Natural killer cell (primary cell): ENCODE measurements at regions not wholly inside any gene's neighbourhood (a gene's known extent, or its start where the extent isn't known, plus 50 kb on each side); places are given as distances from the start of the nearest gene placed in this dataset.

Experiments
- ATAC-seq, 3 donors: fragments of 150-1000 bp in 2 of 3; fragments of 200-7000 bp in 1 of 3; cut with Tn5 transposase; 1 replicate in 1 of 3; 2 replicates in 2 of 3; pipeline ENCODE4 v1.10.0; 2021; ENCODE audit warnings: mild to moderate bottlenecking in 2 of 3, moderate library complexity in 2 of 3
- DNase-seq, 2 donors: peaks; one replicate each; pipeline versions ENCODE4 v3.0.0 to v3.0.0-alpha.2; 2013 to 2021; ENCODE audit warnings: mixed read lengths in 1 of 2
- H3K27ac ChIP-seq: one replicate; pipeline ENCODE4 v1.5.1; 2013; ENCODE audit warnings: mild to moderate bottlenecking, low read length
- H3K27me3 ChIP-seq: one replicate; pipeline ENCODE4 v1.6.1; 2013; ENCODE audit warnings: low read length; ENCODE audit not compliant: control insufficient read depth, insufficient read depth
- H3K36me3 ChIP-seq: one replicate; pipeline ENCODE4 v1.6.1; 2013; ENCODE audit warnings: low read length; ENCODE audit not compliant: control insufficient read depth, insufficient read depth
- H3K4me1 ChIP-seq: one replicate; pipeline ENCODE4 v1.6.1; 2013; ENCODE audit warnings: low read length; ENCODE audit not compliant: control insufficient read depth, insufficient read depth
- H3K4me3 ChIP-seq: one replicate; pipeline ENCODE4 v1.5.1; 2013; ENCODE audit warnings: low read length
- H3K9me3 ChIP-seq: one replicate; pipeline ENCODE4 v1.6.1; 2013; ENCODE audit warnings: low read length; ENCODE audit not compliant: control insufficient read depth, insufficient read depth
- H3K27ac Mint-ChIP-seq, 2 donors: one replicate each; pipeline ENCODE4 v1.8.0; 2022; ENCODE audit warnings: mild to moderate bottlenecking in 2 of 2, mixed read lengths in 2 of 2, moderate library complexity in 1 of 2
- H3K27me3 Mint-ChIP-seq, 2 donors: one replicate each; pipeline ENCODE4 v1.8.0; 2022; ENCODE audit warnings: low read depth in 2 of 2, mixed read lengths in 2 of 2
- H3K36me3 Mint-ChIP-seq: one replicate; pipeline ENCODE4 v1.8.0; 2022; ENCODE audit warnings: mixed read lengths
- H3K4me1 Mint-ChIP-seq, 2 donors: one replicate each; pipeline ENCODE4 v1.8.0; 2022; ENCODE audit warnings: mixed read lengths in 2 of 2
- H3K4me3 Mint-ChIP-seq: one replicate; pipeline ENCODE4 v1.8.0; 2022; ENCODE audit warnings: mild to moderate bottlenecking, moderate library complexity, mixed read lengths
- H3K9me3 Mint-ChIP-seq, 2 donors: one replicate each; pipeline ENCODE4 v1.8.0; 2022; ENCODE audit warnings: mixed read lengths in 2 of 2
- WGBS: methylation state at CpG from one replicate; pipeline ENCODE4 v1.1.7; 2013; ENCODE audit warnings: missing lambda C conversion rate; ENCODE audit not compliant: insufficient coverage; 5-methylcytosine and 5-hydroxymethylcytosine counted together
- intact Hi-C: fragments of 100-400 bp; cut with micrococcal nuclease; formaldehyde crosslinking; loops from one replicate; pipeline ENCODE4 v1.14.2; 2022
- TF ChIP-seq, protein P1 (sequence below): fragments of 200-600 bp; IDR thresholded peaks from one replicate; pipeline ENCODE4 v1.8.0; 2022; ENCODE audit warnings: antibody characterized with exemption

DNA sequence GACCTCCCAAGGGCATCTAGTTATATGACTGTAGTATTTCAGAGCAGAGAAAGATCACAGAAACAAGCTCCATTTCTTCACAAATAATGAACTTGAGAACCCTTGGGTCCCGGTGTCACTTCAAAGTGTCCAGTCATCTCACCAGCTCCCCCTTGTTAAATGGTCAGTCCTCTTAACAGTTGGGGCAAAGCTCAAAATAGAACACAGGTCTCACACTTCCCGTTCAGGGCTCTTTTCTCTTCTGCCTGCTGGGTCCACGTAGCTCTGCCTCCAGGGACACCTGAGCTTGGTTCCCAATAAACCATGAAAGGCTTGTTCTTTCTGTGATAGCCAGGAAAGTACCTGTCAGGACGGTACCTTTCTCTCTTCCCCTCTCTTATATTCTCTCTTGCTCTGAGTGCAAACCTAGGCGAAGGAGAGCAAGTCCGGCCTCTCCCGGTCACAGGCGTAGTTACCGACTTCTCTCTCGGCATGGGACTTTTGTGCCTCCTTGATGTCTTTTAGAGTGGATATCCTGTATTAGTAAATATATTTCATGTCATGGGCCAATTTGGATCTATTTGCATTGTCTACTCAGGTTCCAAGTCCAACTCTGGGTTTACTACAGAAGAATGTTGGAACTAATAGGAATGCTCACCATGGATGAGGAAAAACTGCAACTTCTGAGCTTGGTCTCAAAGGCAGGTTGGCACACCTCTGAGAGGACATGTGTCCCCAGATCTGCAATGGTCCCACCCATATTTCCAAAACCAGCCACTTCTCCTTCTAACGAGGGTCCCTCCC, 118.8 kb upstream of the PARP11 start:
- 85% methylated on average over 10 of the region's 11 CpGs for WGBS

DNA sequence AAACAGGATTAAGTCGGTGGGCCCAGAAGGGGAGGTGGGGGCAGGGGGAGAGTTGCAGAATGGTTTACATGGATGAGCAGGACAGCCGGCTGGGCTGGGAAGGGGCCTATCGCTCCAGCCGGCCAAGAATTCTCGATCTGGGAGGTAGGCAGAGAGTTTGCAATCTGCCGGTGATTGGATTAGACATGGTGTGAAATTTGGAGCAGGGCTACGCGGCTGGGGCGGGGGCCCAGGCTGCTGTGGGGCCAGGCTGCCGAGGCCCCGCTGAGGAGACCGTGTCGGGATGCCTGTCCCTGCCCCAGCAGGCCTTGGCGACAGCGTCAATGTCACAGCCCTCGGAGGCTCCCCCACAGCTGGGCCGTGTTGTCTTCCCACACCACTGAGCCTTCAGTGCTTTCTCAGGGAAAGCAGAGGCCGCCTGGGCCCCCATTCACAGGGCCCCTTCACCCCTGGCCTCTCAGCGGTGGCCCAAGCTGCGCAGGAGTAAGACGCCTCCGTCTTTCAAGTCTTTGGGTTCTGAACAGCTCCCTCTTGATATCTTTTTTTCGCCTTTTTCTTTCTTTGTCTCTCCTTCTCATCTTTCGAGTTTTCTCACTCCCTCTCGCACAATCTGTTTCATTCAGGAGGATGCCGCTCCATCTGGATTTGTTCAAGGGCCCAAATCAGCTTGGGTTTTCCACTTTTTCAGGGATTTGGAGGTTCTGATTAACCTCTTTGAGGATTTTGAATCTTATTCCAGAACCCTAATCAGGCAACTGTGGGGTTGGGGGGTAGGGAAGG, 117.5 kb upstream of the PARP11 start:
- TF ChIP-seq, protein P1, sequence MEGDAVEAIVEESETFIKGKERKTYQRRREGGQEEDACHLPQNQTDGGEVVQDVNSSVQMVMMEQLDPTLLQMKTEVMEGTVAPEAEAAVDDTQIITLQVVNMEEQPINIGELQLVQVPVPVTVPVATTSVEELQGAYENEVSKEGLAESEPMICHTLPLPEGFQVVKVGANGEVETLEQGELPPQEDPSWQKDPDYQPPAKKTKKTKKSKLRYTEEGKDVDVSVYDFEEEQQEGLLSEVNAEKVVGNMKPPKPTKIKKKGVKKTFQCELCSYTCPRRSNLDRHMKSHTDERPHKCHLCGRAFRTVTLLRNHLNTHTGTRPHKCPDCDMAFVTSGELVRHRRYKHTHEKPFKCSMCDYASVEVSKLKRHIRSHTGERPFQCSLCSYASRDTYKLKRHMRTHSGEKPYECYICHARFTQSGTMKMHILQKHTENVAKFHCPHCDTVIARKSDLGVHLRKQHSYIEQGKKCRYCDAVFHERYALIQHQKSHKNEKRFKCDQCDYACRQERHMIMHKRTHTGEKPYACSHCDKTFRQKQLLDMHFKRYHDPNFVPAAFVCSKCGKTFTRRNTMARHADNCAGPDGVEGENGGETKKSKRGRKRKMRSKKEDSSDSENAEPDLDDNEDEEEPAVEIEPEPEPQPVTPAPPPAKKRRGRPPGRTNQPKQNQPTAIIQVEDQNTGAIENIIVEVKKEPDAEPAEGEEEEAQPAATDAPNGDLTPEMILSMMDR = no peak
- WGBS = 95% methylated on average over 26 of the region's 26 CpGs
- no peak for DNase-seq
- Mint-ChIP-seq H3K27ac (no peak overlapping the region), H3K27me3 (peaks cover 9 to 27% of the 10 kb centered on the region in 2 donors), H3K36me3 (no peaks in the 10 kb centered on the region), H3K4me1 (peaks cover 6% of the 10 kb centered on the region in 2 donors), H3K9me3 (no peaks in the 10 kb centered on the region), H3K4me3 (no peak overlapping the region)
- Histone ChIP-seq H3K4me3 (no peak overlapping the region), H3K27ac (no peak overlapping the region), H3K36me3 (no peaks in the 10 kb centered on the region), H3K27me3 (no peaks in the 10 kb centered on the region), H3K4me1 (peaks cover 5% of the 10 kb centered on the region), H3K9me3 (no peaks in the 10 kb centered on the region)
- ATAC-seq = no peak
- intact Hi-C loops = loop anchor here (10.0 kb wide), 1 partner anchor 114 kb away; no protein-coding TSS in a partner anchor

More for the DNA sequence above, 118.8 kb upstream of the PARP11 start:
- H3K36me3 Mint-ChIP-seq = no peaks in the 10 kb centered on the region
- no peak overlapping the region for H3K27ac Mint-ChIP-seq
- H3K4me3 ChIP-seq = no peak overlapping the region
- H3K27me3 Mint-ChIP-seq = peaks cover 13 to 27% of the 10 kb centered on the region in 2 donors
- no peaks in the 10 kb centered on the region for H3K9me3 ChIP-seq
- peaks cover 6% of the 10 kb centered on the region in 2 donors for H3K4me1 Mint-ChIP-seq
- H3K4me1 ChIP-seq = peaks cover 5% of the 10 kb centered on the region
- H3K9me3 Mint-ChIP-seq = no peaks in the 10 kb centered on the region
- intact Hi-C loops = loop anchor here (10.0 kb wide), 1 partner anchor 113 kb away; no protein-coding TSS in a partner anchor
- no peak overlapping the region for H3K27ac ChIP-seq
- ATAC-seq (no peak), DNase-seq (no peak)
- H3K4me3 Mint-ChIP-seq = no peak overlapping the region
- no peaks in the 10 kb centered on the region for H3K36me3 ChIP-seq
- TF ChIP-seq, protein P1 = no peak
- H3K27me3 ChIP-seq = no peaks in the 10 kb centered on the region

DNA sequence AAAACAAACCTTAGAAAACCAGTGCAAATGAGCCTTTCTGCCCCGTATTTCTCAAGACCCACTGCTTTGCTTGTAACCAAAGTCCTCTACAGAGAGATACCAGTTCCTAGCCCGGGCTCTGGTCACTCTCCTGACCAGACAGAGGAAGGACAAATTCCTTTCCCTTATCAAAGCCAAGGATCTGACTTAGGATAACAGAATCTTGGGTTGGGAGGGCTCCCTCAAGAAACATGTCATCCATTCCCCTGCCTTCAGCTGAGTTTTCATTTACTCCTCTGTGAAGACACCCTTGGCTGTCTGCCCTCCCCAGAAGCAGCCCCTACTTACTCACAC, 116.0 kb upstream of the PARP11 start:
- intact Hi-C loops = no loop called here
- Mint-ChIP-seq H3K27ac (no peak overlapping the region), H3K36me3 (no peaks in the 10 kb centered on the region), H3K27me3 (peaks cover 6 to 27% of the 10 kb centered on the region in 2 donors), H3K4me1 (peaks cover 6% of the 10 kb centered on the region in 2 donors), H3K9me3 (no peaks in the 10 kb centered on the region), H3K4me3 (no peak overlapping the region)
- WGBS = 46% methylated on average over 2 of the region's 2 CpGs
- H3K27me3 ChIP-seq = no peaks in the 10 kb centered on the region
- H3K27ac ChIP-seq = no peak overlapping the region
- H3K9me3 ChIP-seq = peaks cover 2% of the 10 kb centered on the region
- TF ChIP-seq, protein P1 = no peak
- peaks cover 5% of the 10 kb centered on the region for H3K4me1 ChIP-seq
- no peaks in the 10 kb centered on the region for H3K36me3 ChIP-seq
- no peak for ATAC-seq
- H3K4me3 ChIP-seq = no peak overlapping the region
- no peak for DNase-seq
